Neuronal stem cell (in vitro differentiated cells): ENCODE measurements at regions not wholly inside any gene's neighbourhood (a gene's known extent, or its start where the extent isn't known, plus 50 kb on each side); places are given as distances from the start of the nearest gene placed in this dataset.
A peak's percentile ranks its signal among the peaks of the same experiment; 100 is the strongest.

ENCODE experiments used
- DNase-seq: peaks from one replicate; pipeline ENCODE4 v3.0.0-alpha.2; 2013; ENCODE audit warnings: low spot score
- H2AFZ ChIP-seq: one replicate; pipeline ENCODE4 v1.6.1; 2013; ENCODE audit warnings: mild to moderate bottlenecking, low read length, inconsistent platforms
- H2AK5ac ChIP-seq: 2 replicates; pipeline ENCODE4 v1.6.1; 2013; ENCODE audit warnings: low read depth, mild to moderate bottlenecking, inconsistent platforms, low read length, moderate library complexity, mixed read lengths
- H2BK120ac ChIP-seq: 2 replicates; pipeline ENCODE4 v1.6.1; 2013; ENCODE audit warnings: low read depth, mild to moderate bottlenecking, inconsistent platforms, low read length, moderate library complexity, mixed read lengths
- H2BK12ac ChIP-seq: one replicate; pipeline ENCODE4 v1.6.1; 2013; ENCODE audit warnings: low read length, inconsistent platforms
- H2BK15ac ChIP-seq: 2 replicates; pipeline ENCODE4 v1.6.1; 2013; ENCODE audit warnings: mild to moderate bottlenecking, low read length, inconsistent platforms, mixed read lengths
- H2BK5ac ChIP-seq: one replicate; pipeline ENCODE4 v1.6.1; 2013; ENCODE audit warnings: inconsistent platforms, mild to moderate bottlenecking, low read length, moderate library complexity
- H3K14ac ChIP-seq: one replicate; pipeline ENCODE4 v1.6.1; 2013; ENCODE audit warnings: low read length, inconsistent platforms
- H3K18ac ChIP-seq: 2 replicates; pipeline ENCODE4 v1.6.1; 2013; ENCODE audit warnings: low read length, inconsistent platforms
- H3K23ac ChIP-seq: 2 replicates; pipeline ENCODE4 v1.6.1; 2013; ENCODE audit warnings: low read depth, mild to moderate bottlenecking, mixed read lengths, low read length, inconsistent platforms; ENCODE audit not compliant: poor library complexity
- H3K27ac ChIP-seq: replicated peaks from 3 replicates; pipeline ENCODE4 v1.5.1; 2013; ENCODE audit warnings: low read length, inconsistent platforms
- H3K27me3 ChIP-seq, 3 experiments: 2 replicates each; pipeline ENCODE4 v1.6.1; 2013; ENCODE audit warnings: low read length in 3 of 3, mild to moderate bottlenecking in 2 of 3, inconsistent platforms in 1 of 3, low read depth in 1 of 3, mixed read lengths in 1 of 3, moderate library complexity in 1 of 3; ENCODE audit not compliant: control insufficient read depth in 3 of 3, insufficient read depth in 3 of 3
- H3K36me3 ChIP-seq, 2 donors: replicated peaks in 1 of 2; 2 replicates each; pipeline ENCODE4 v1.6.1; 2013; ENCODE audit warnings: low read length in 2 of 2; ENCODE audit not compliant: control insufficient read depth in 2 of 2, insufficient read depth in 2 of 2
- H3K4ac ChIP-seq: 2 replicates; pipeline ENCODE4 v1.6.1; 2013; ENCODE audit warnings: inconsistent platforms, mild to moderate bottlenecking, low read length, moderate library complexity
- H3K4me1 ChIP-seq, 2 donors: 1 replicate in 1 of 2; 2 replicates in 1 of 2; pipeline ENCODE4 v1.6.1; 2013; ENCODE audit warnings: low read length in 2 of 2, low read depth in 1 of 2; ENCODE audit not compliant: control insufficient read depth in 2 of 2, insufficient read depth in 1 of 2
- H3K4me2 ChIP-seq: one replicate; pipeline ENCODE4 v1.6.1; 2013; ENCODE audit warnings: mild to moderate bottlenecking, low read length, inconsistent platforms; ENCODE audit not compliant: insufficient read depth, poor library complexity, severe bottlenecking
- H3K4me3 ChIP-seq, 2 donors: 2 replicates each; pipeline ENCODE4 v1.5.1; 2013; ENCODE audit warnings: low read length in 2 of 2, mild to moderate bottlenecking in 2 of 2, inconsistent platforms in 1 of 2, moderate library complexity in 1 of 2
- H3K79me1 ChIP-seq: one replicate; pipeline ENCODE4 v1.6.1; 2013; ENCODE audit warnings: low read depth, mild to moderate bottlenecking, inconsistent platforms, low read length, moderate library complexity
- H3K9ac ChIP-seq: one replicate; pipeline ENCODE4 v1.6.1; 2013; ENCODE audit warnings: mild to moderate bottlenecking, low read depth, low read length, inconsistent platforms; ENCODE audit not compliant: poor library complexity
- H3K9me3 ChIP-seq, 2 donors: replicated peaks in 1 of 2; 2 replicates each; pipeline versions ENCODE3 to v1.6.1; 2013; ENCODE audit warnings: low read length in 2 of 2, mild to moderate bottlenecking in 2 of 2, inconsistent platforms in 1 of 2, low read depth in 1 of 2, mixed read lengths in 1 of 2, moderate library complexity in 1 of 2; ENCODE audit not compliant: control insufficient read depth in 2 of 2, insufficient read depth in 1 of 2
- H4K8ac ChIP-seq: one replicate; pipeline ENCODE4 v1.6.1; 2013; ENCODE audit warnings: low read depth, mild to moderate bottlenecking, inconsistent platforms, low read length, moderate library complexity
- H4K91ac ChIP-seq: one replicate; pipeline ENCODE4 v1.6.1; 2013; ENCODE audit warnings: low read length, low read depth, mild to moderate bottlenecking, inconsistent platforms; ENCODE audit not compliant: poor library complexity
- WGBS, 2 donors: extraction: QIAGEN DNeasy Blood & Tissue Kit; methylation state at CpG; one replicate each; pipeline ENCODE4 v1.1.7; 2013; ENCODE audit warnings: missing lambda C conversion rate in 2 of 2, mixed read lengths in 1 of 2; ENCODE audit not compliant: insufficient read length in 2 of 2, insufficient replicate concordance in 1 of 2; ENCODE audit errors: extremely low coverage in 2 of 2; 5-methylcytosine and 5-hydroxymethylcytosine counted together

- H3K79me1 ChIP-seq, result no peaks in the 10 kb centered on the region
- H2BK5ac ChIP-seq, result no peak overlapping the region
- no peaks in the 10 kb centered on the region for H3K9me3 ChIP-seq
- H3K4me1 ChIP-seq, result peaks cover 3 to 5% of the 10 kb centered on the region in 2 donors
- H3K9ac ChIP-seq, result no peak overlapping the region
- WGBS, 2 donors, result no CpG with 5 or more reads among the region's 5 CpGs
- H2BK120ac ChIP-seq, result no peak overlapping the region
- no peak overlapping the region for H3K14ac ChIP-seq
- H2BK12ac ChIP-seq, result no peak overlapping the region
- H2AFZ ChIP-seq, result no peak overlapping the region
- H3K4me2 ChIP-seq, result no peak overlapping the region
- no peak overlapping the region for H2BK15ac ChIP-seq
- no peak for DNase-seq
- peaks cover 0 to 7% (median 0%) of the 10 kb centered on the region in 3 experiments for H3K27me3 ChIP-seq
- no peak overlapping the region for H3K23ac ChIP-seq
- H2AK5ac ChIP-seq, result no peak overlapping the region
- no peak overlapping the region for H4K91ac ChIP-seq
- no peak overlapping the region for H3K4ac ChIP-seq
- no peak overlapping the region for H3K4me3 ChIP-seq
- no peak overlapping the region for H3K18ac ChIP-seq
- H4K8ac ChIP-seq, result no peak overlapping the region
- no peaks in the 10 kb centered on the region for H3K36me3 ChIP-seq
- no peak overlapping the region for H3K27ac ChIP-seq
Measured at GRCh38 chr14:31943217-31943799, 133.8 kb upstream of the ARHGAP5 start.

GRCh38 chr14:31943861-31944255 lies 133.2 kb upstream of the ARHGAP5 start:
- Histone ChIP-seq H2BK5ac (no peak overlapping the region), H3K4ac (no peak overlapping the region), H3K27ac (no peak overlapping the region)

GRCh38 chr14:31944256-31945073 lies 132.6 kb upstream of the ARHGAP5 start:
- H4K8ac ChIP-seq, result no peak overlapping the region
- no peak overlapping the region for H3K9ac ChIP-seq
- no peak overlapping the region for H2BK12ac ChIP-seq
- H3K9me3 ChIP-seq, result no peaks in the 10 kb centered on the region
- H3K4me3 ChIP-seq, result no peak overlapping the region
- no peak overlapping the region for H3K18ac ChIP-seq
- H3K36me3 ChIP-seq, result no peaks in the 10 kb centered on the region
- H3K4ac ChIP-seq, result no peak overlapping the region
- H3K27ac ChIP-seq, result no peak overlapping the region
- H3K23ac ChIP-seq, result no peak overlapping the region
- H2BK120ac ChIP-seq, result no peak overlapping the region
- WGBS, 2 donors, result no CpG with 5 or more reads among the region's 13 CpGs
- H3K4me1 ChIP-seq, result peaks cover 3 to 5% of the 10 kb centered on the region in 2 donors
- DNase-seq, result no peak
- H2AFZ ChIP-seq, result no peak overlapping the region
- H2AK5ac ChIP-seq, result no peak overlapping the region
- H4K91ac ChIP-seq, result no peak overlapping the region
- H2BK15ac ChIP-seq, result no peak overlapping the region
- no peak overlapping the region for H3K4me2 ChIP-seq
- H2BK5ac ChIP-seq, result no peak overlapping the region
- H3K27me3 ChIP-seq, result peaks cover 0 to 7% (median 0%) of the 10 kb centered on the region in 3 experiments
- H3K14ac ChIP-seq, result no peak overlapping the region
- H3K79me1 ChIP-seq, result no peaks in the 10 kb centered on the region

More at GRCh38 chr14:31943861-31944255, 133.2 kb upstream of the ARHGAP5 start:
- H3K4me3 ChIP-seq, result no peak overlapping the region
- H3K27me3 ChIP-seq, result peaks cover 0 to 7% (median 0%) of the 10 kb centered on the region in 3 experiments
- peaks cover 3 to 5% of the 10 kb centered on the region in 2 donors for H3K4me1 ChIP-seq
- no peak overlapping the region for H2BK12ac ChIP-seq
- H3K14ac ChIP-seq, result no peak overlapping the region
- H3K18ac ChIP-seq, result no peak overlapping the region
- no CpG with 5 or more reads among the region's 12 CpGs for WGBS, 2 donors
- H3K9ac ChIP-seq, result no peak overlapping the region
- H4K91ac ChIP-seq, result no peak overlapping the region
- H3K4me2 ChIP-seq, result no peak overlapping the region
- no peaks in the 10 kb centered on the region for H3K79me1 ChIP-seq
- H2BK15ac ChIP-seq, result no peak overlapping the region
- H2AFZ ChIP-seq, result no peak overlapping the region
- H3K36me3 ChIP-seq, result no peaks in the 10 kb centered on the region
- DNase-seq, result no peak
- no peak overlapping the region for H2BK120ac ChIP-seq
- H3K9me3 ChIP-seq, result no peaks in the 10 kb centered on the region
- H3K23ac ChIP-seq, result no peak overlapping the region
- no peak overlapping the region for H4K8ac ChIP-seq
- H2AK5ac ChIP-seq, result no peak overlapping the region

GRCh38 chr14:31945074-31945613 lies 132.0 kb upstream of the ARHGAP5 start:
- H3K9ac ChIP-seq, result no peak overlapping the region
- H3K9me3 ChIP-seq, result no peaks in the 10 kb centered on the region
- no peaks in the 10 kb centered on the region for H3K79me1 ChIP-seq
- no peak overlapping the region for H2BK120ac ChIP-seq
- no peak overlapping the region for H2BK12ac ChIP-seq
- H2BK5ac ChIP-seq, result no peak overlapping the region
- whole genome bisulfite sequencing, 2 donors, result no CpG with 5 or more reads among the region's 3 CpGs
- peak overlapping the region; percentile 6 for H3K18ac ChIP-seq
- H3K4me2 ChIP-seq, result no peak overlapping the region
- H3K23ac ChIP-seq, result no peak overlapping the region
- H2AFZ ChIP-seq, result no peak overlapping the region
- no peak overlapping the region for H3K4me3 ChIP-seq
- H4K8ac ChIP-seq, result no peak overlapping the region
- H3K4me1 ChIP-seq, result peaks cover 3 to 5% of the 10 kb centered on the region in 2 donors
- no peaks in the 10 kb centered on the region for H3K36me3 ChIP-seq
- H2AK5ac ChIP-seq, result no peak overlapping the region
- H4K91ac ChIP-seq, result no peak overlapping the region
- no peak overlapping the region for H2BK15ac ChIP-seq
- no peak overlapping the region for H3K27ac ChIP-seq
- peaks cover 0 to 8% (median 0%) of the 10 kb centered on the region in 3 experiments for H3K27me3 ChIP-seq
- DNase-seq, result no peak
- no peak overlapping the region for H3K4ac ChIP-seq
- H3K14ac ChIP-seq, result no peak overlapping the region
